MM.1S (cell line): ENCODE measurements at regions not wholly inside any gene's neighbourhood (a gene's known extent, or its start where the extent isn't known, plus 50 kb on each side); places are given as distances from the start of the nearest gene placed in this dataset.

Experiments
- DNase-seq: peaks from one replicate; pipeline ENCODE4 v3.0.0-alpha.2; 2015
- H2AFZ ChIP-seq: fragments of 300-600 bp; sonication (generic); 2 replicates; pipeline ENCODE4 v1.6.0; 2016; ENCODE audit warnings: antibody characterized with exemption, low read length
- H3F3A ChIP-seq: fragments of 300-600 bp; sonication (generic); 2 replicates; pipeline ENCODE4 v1.6.1; 2016; ENCODE audit warnings: mild to moderate bottlenecking, antibody characterized with exemption, low read length, moderate library complexity, mixed read lengths; ENCODE audit not compliant: insufficient read depth
- H3K27ac ChIP-seq: fragments of 300-600 bp; sonication (generic); 2 replicates; pipeline ENCODE4 v1.5.1; 2016; ENCODE audit warnings: mild to moderate bottlenecking, low read length
- H3K27me3 ChIP-seq: fragments of 300-600 bp; sonication (generic); replicated peaks from 2 replicates; pipeline ENCODE4 v1.6.0; 2016; ENCODE audit warnings: low read length; ENCODE audit not compliant: insufficient read depth
- H3K36me3 ChIP-seq: fragments of 300-600 bp; sonication (generic); replicated peaks from 2 replicates; pipeline ENCODE4 v1.6.1; 2016; ENCODE audit warnings: mild to moderate bottlenecking, low read length, mixed read lengths; ENCODE audit not compliant: insufficient read depth
- H3K4me1 ChIP-seq: fragments of 300-600 bp; sonication (generic); 2 replicates; pipeline ENCODE4 v1.6.1; 2016; ENCODE audit warnings: low read length, mixed read lengths
- H3K4me2 ChIP-seq: fragments of 300-600 bp; sonication (generic); 2 replicates; pipeline ENCODE4 v1.6.0; 2016; ENCODE audit warnings: low read depth, low read length
- H3K4me3 ChIP-seq: fragments of 300-600 bp; sonication (generic); 2 replicates; pipeline ENCODE4 v1.5.1; 2016; ENCODE audit warnings: low read length, mixed read lengths
- H3K79me2 ChIP-seq: fragments of 300-600 bp; sonication (generic); 2 replicates; pipeline ENCODE4 v1.6.1; 2016; ENCODE audit warnings: mixed run types, low read length, mixed read lengths
- H3K9ac ChIP-seq: fragments of 300-600 bp; sonication (generic); 2 replicates; pipeline ENCODE4 v1.6.1; 2016; ENCODE audit warnings: low read length, mixed read lengths
- H3K9me2 ChIP-seq: fragments of 300-600 bp; sonication (generic); replicated peaks from 2 replicates; pipeline ENCODE4 v1.6.1; 2016; ENCODE audit warnings: mild to moderate bottlenecking, low read length, mixed read lengths; ENCODE audit not compliant: insufficient read depth
- H3K9me3 ChIP-seq: fragments of 300-600 bp; sonication (generic); replicated peaks from 2 replicates; pipeline ENCODE4 v1.6.1; 2016; ENCODE audit warnings: mild to moderate bottlenecking, low read length, mixed read lengths; ENCODE audit not compliant: insufficient read depth
- H4K20me1 ChIP-seq: fragments of 300-600 bp; sonication (generic); 2 replicates; pipeline ENCODE4 v1.6.1; 2016; ENCODE audit warnings: mild to moderate bottlenecking, low read length, moderate library complexity, mixed read lengths; ENCODE audit not compliant: insufficient read depth
- CTCF ChIP-seq: fragments of 300-600 bp; sonication (generic); IDR thresholded peaks from 2 replicates; pipeline ENCODE4 v1.5.1; 2016; ENCODE audit warnings: antibody characterized with exemption, low read length, mixed read lengths
- EZH2 ChIP-seq: fragments of 300-600 bp; sonication (generic); optimal IDR thresholded peaks from 2 replicates; pipeline ENCODE3; 2017; ENCODE audit warnings: low read depth, mild to moderate bottlenecking, antibody characterized with exemption, low read length, mixed read lengths
- EZH2phosphoT487 ChIP-seq: fragments of 300-600 bp; sonication (generic); IDR thresholded peaks from 2 replicates; pipeline ENCODE4 v1.6.1; 2018; ENCODE audit warnings: antibody characterized with exemption, low read length

DNA sequence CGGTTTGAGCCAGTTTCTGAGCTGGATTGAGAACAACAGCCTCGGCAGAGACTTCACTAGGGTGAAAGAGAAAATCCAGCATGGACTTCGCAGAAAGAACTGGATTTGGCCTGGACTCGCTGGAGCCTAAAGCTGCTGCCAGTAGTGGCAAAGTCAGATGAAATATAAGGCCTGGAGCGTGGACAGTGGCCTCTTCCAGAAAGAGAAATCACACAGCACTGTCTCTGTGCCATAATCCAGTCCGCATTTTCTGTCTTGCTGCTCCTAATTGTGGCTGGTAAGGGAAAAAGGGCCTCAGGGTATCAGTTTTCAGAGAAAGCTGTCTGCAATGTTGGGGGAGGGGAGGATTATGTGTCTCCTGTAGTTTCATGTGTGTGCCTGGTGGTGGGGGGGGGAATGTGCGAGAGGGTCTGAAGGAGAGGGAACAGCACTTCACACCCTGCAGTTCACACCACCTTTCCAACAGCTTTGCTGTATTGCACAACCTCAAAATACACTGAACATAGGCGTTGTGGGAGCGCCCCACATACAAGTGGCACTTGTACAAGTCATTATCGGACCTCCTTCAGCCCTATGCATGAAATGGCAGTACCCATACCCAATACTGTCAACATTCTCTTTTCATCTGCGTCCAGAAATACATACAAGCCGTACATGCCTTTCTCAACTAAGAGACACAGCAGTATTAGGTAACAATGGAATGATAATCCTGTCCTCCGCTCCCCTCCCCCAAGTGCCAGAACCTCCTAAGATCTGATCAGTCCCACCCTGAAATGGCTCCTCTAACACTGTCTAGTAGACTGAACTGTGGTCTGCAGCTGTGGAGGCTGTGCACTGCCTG, 107.5 kb upstream of the ATF7IP start:
- Histone ChIP-seq H3K79me2 (no peaks in the 10 kb centered on the region), H2AFZ (peak overlapping the region; percentile 26), H3K9ac (no peak overlapping the region; the same call in 1 of the 2 replicates), H3K9me3 (no peaks in the 10 kb centered on the region), H3K36me3 (no peaks in the 10 kb centered on the region), H3F3A (0 out of 2 replicates have a peak, but pooled peaks cover 7% of the 10 kb centered on the region), H3K9me2 (no peaks in the 10 kb centered on the region), H3K4me1 (peaks cover 14% of the 10 kb centered on the region), H3K27me3 (no peaks in the 10 kb centered on the region), H3K4me3 (no peak overlapping the region), H4K20me1 (no peaks in the 10 kb centered on the region), H3K27ac (peak overlapping the region; percentile 75; the same call in 1 of the 2 replicates), H3K4me2 (peak overlapping the region; percentile 31; the same call in 1 of the 2 replicates)
- TF ChIP-seq CTCF: no peak
- no peak for TF ChIP-seq EZH2
- no peak for TF ChIP-seq EZH2phosphoT487
- DNase-seq: peak; percentile 95

GRCh38 chr12:14258575-14258940, 106.9 kb upstream of the ATF7IP start:
- Histone ChIP-seq H4K20me1 (no peaks in the 10 kb centered on the region), H3K79me2 (no peaks in the 10 kb centered on the region), H3K27ac (no peak overlapping the region), H3K27me3 (no peaks in the 10 kb centered on the region), H3K9ac (no peak overlapping the region), H3K4me1 (peaks cover 14% of the 10 kb centered on the region), H3K9me3 (no peaks in the 10 kb centered on the region), H3F3A (0 out of 2 replicates have a peak, but pooled peaks cover 7% of the 10 kb centered on the region), H3K36me3 (no peaks in the 10 kb centered on the region), H3K4me3 (no peak overlapping the region), H3K9me2 (no peaks in the 10 kb centered on the region), H2AFZ (no peak overlapping the region), H3K4me2 (no peak overlapping the region)
- no peak for DNase-seq
- no peak for TF ChIP-seq EZH2
- no peak for TF ChIP-seq CTCF
- no peak for TF ChIP-seq EZH2phosphoT487

DNA sequence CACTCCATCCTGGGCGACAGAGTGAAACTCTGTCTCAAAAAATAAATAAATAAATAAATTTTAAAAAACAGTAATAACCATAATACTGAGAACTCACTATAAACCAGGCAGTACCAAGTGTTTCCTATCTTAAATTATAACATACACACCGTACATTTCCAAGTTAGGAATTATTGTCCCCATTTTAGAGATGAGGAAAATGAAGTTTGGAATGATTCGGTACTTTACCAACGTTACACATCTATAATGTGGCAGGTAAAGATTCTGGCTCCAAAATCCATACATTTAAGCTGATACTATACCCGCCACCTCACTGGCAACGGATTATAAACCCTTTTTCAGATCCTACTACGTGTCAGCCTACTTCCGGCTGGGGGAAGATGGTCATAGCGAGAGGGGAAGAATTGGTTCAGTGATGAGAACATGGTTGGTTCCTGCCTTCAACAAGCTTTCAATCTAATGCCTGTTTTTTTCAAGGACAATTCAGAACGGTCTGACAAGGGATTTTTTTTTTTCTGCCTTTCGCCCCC, 105.9 kb upstream of the ATF7IP start:
- no peaks in the 10 kb centered on the region for H3K27me3 ChIP-seq
- no peak for DNase-seq
- 0 out of 2 replicates have a peak, but pooled peaks cover 7% of the 10 kb centered on the region for H3F3A ChIP-seq
- peaks cover 14% of the 10 kb centered on the region for H3K4me1 ChIP-seq
- no peaks in the 10 kb centered on the region for H3K36me3 ChIP-seq
- no peaks in the 10 kb centered on the region for H3K79me2 ChIP-seq
- no peak overlapping the region for H2AFZ ChIP-seq
- H3K9me2 ChIP-seq: no peaks in the 10 kb centered on the region
- no peak overlapping the region for H3K9ac ChIP-seq
- no peaks in the 10 kb centered on the region for H3K9me3 ChIP-seq
- H4K20me1 ChIP-seq: no peaks in the 10 kb centered on the region
- no peak overlapping the region for H3K4me2 ChIP-seq
- H3K4me3 ChIP-seq: no peak overlapping the region
- TF ChIP-seq EZH2phosphoT487: no peak
- no peak for TF ChIP-seq EZH2
- H3K27ac ChIP-seq: no peak overlapping the region
